MM.1S (cell line): ENCODE measurements at regions not wholly inside any gene's neighbourhood (a gene's known extent, or its start where the extent isn't known, plus 50 kb on each side); places are given as distances from the start of the nearest gene placed in this dataset.

Experiments used
- DNase-seq: peaks from one replicate; pipeline ENCODE4 v3.0.0-alpha.2; 2015
- H2AFZ ChIP-seq: fragments of 300-600 bp; sonication (generic); 2 replicates; pipeline ENCODE4 v1.6.0; 2016; ENCODE audit warnings: antibody characterized with exemption, low read length
- H3F3A ChIP-seq: fragments of 300-600 bp; sonication (generic); 2 replicates; pipeline ENCODE4 v1.6.1; 2016; ENCODE audit warnings: mild to moderate bottlenecking, antibody characterized with exemption, low read length, moderate library complexity, mixed read lengths; ENCODE audit not compliant: insufficient read depth
- H3K27ac ChIP-seq: fragments of 300-600 bp; sonication (generic); 2 replicates; pipeline ENCODE4 v1.5.1; 2016; ENCODE audit warnings: mild to moderate bottlenecking, low read length
- H3K27me3 ChIP-seq: fragments of 300-600 bp; sonication (generic); replicated peaks from 2 replicates; pipeline ENCODE4 v1.6.0; 2016; ENCODE audit warnings: low read length; ENCODE audit not compliant: insufficient read depth
- H3K36me3 ChIP-seq: fragments of 300-600 bp; sonication (generic); replicated peaks from 2 replicates; pipeline ENCODE4 v1.6.1; 2016; ENCODE audit warnings: mild to moderate bottlenecking, low read length, mixed read lengths; ENCODE audit not compliant: insufficient read depth
- H3K4me1 ChIP-seq: fragments of 300-600 bp; sonication (generic); 2 replicates; pipeline ENCODE4 v1.6.1; 2016; ENCODE audit warnings: low read length, mixed read lengths
- H3K4me2 ChIP-seq: fragments of 300-600 bp; sonication (generic); 2 replicates; pipeline ENCODE4 v1.6.0; 2016; ENCODE audit warnings: low read depth, low read length
- H3K4me3 ChIP-seq: fragments of 300-600 bp; sonication (generic); 2 replicates; pipeline ENCODE4 v1.5.1; 2016; ENCODE audit warnings: low read length, mixed read lengths
- H3K79me2 ChIP-seq: fragments of 300-600 bp; sonication (generic); 2 replicates; pipeline ENCODE4 v1.6.1; 2016; ENCODE audit warnings: mixed run types, low read length, mixed read lengths
- H3K9ac ChIP-seq: fragments of 300-600 bp; sonication (generic); 2 replicates; pipeline ENCODE4 v1.6.1; 2016; ENCODE audit warnings: low read length, mixed read lengths
- H3K9me2 ChIP-seq: fragments of 300-600 bp; sonication (generic); replicated peaks from 2 replicates; pipeline ENCODE4 v1.6.1; 2016; ENCODE audit warnings: mild to moderate bottlenecking, low read length, mixed read lengths; ENCODE audit not compliant: insufficient read depth
- H3K9me3 ChIP-seq: fragments of 300-600 bp; sonication (generic); replicated peaks from 2 replicates; pipeline ENCODE4 v1.6.1; 2016; ENCODE audit warnings: mild to moderate bottlenecking, low read length, mixed read lengths; ENCODE audit not compliant: insufficient read depth
- H4K20me1 ChIP-seq: fragments of 300-600 bp; sonication (generic); 2 replicates; pipeline ENCODE4 v1.6.1; 2016; ENCODE audit warnings: mild to moderate bottlenecking, low read length, moderate library complexity, mixed read lengths; ENCODE audit not compliant: insufficient read depth
- EZH2 ChIP-seq: fragments of 300-600 bp; sonication (generic); optimal IDR thresholded peaks from 2 replicates; pipeline ENCODE3; 2017; ENCODE audit warnings: low read depth, mild to moderate bottlenecking, antibody characterized with exemption, low read length, mixed read lengths
- EZH2phosphoT487 ChIP-seq: fragments of 300-600 bp; sonication (generic); IDR thresholded peaks from 2 replicates; pipeline ENCODE4 v1.6.1; 2018; ENCODE audit warnings: antibody characterized with exemption, low read length
- TF ChIP-seq, protein P1 (sequence below): fragments of 300-600 bp; sonication (generic); IDR thresholded peaks from 2 replicates; pipeline ENCODE4 v1.5.1; 2016; ENCODE audit warnings: antibody characterized with exemption, low read length, mixed read lengths

DNA sequence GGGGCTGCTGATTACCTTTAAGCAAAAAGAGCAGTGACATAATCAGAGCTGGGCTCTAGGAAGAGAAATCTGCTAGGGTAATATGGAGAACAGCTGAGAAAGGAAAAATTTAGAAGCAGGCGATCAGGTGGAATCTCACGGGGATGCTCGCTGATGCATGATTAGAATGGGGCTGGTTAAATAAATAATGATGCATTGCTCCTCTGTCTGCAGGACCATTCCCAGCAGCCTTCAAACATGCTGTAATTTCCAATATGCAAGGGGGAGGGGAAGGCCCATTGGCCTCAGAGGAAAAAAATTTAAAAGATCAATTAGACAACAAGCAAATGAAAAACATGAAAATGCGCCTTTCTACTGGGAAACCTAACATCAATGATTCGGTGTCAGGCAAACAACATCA, 65.6 kb upstream of the C10orf90 start:
- no peaks in the 10 kb centered on the region for H3F3A ChIP-seq
- no peak overlapping the region for H3K4me2 ChIP-seq
- no peaks in the 10 kb centered on the region for H3K4me1 ChIP-seq
- no peak for DNase-seq
- H3K9me2 ChIP-seq, result no peaks in the 10 kb centered on the region
- H3K4me3 ChIP-seq, result no peak overlapping the region
- TF ChIP-seq EZH2phosphoT487 (no peak), EZH2 (no peak)
- TF ChIP-seq, protein P1, sequence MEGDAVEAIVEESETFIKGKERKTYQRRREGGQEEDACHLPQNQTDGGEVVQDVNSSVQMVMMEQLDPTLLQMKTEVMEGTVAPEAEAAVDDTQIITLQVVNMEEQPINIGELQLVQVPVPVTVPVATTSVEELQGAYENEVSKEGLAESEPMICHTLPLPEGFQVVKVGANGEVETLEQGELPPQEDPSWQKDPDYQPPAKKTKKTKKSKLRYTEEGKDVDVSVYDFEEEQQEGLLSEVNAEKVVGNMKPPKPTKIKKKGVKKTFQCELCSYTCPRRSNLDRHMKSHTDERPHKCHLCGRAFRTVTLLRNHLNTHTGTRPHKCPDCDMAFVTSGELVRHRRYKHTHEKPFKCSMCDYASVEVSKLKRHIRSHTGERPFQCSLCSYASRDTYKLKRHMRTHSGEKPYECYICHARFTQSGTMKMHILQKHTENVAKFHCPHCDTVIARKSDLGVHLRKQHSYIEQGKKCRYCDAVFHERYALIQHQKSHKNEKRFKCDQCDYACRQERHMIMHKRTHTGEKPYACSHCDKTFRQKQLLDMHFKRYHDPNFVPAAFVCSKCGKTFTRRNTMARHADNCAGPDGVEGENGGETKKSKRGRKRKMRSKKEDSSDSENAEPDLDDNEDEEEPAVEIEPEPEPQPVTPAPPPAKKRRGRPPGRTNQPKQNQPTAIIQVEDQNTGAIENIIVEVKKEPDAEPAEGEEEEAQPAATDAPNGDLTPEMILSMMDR, result no peak
- H2AFZ ChIP-seq, result no peak overlapping the region
- no peak overlapping the region for H3K9ac ChIP-seq
- H4K20me1 ChIP-seq, result no peaks in the 10 kb centered on the region
- H3K9me3 ChIP-seq, result no peaks in the 10 kb centered on the region
- H3K36me3 ChIP-seq, result no peaks in the 10 kb centered on the region
- no peak overlapping the region for H3K27ac ChIP-seq
- no peaks in the 10 kb centered on the region for H3K27me3 ChIP-seq
- H3K79me2 ChIP-seq, result no peaks in the 10 kb centered on the region

DNA sequence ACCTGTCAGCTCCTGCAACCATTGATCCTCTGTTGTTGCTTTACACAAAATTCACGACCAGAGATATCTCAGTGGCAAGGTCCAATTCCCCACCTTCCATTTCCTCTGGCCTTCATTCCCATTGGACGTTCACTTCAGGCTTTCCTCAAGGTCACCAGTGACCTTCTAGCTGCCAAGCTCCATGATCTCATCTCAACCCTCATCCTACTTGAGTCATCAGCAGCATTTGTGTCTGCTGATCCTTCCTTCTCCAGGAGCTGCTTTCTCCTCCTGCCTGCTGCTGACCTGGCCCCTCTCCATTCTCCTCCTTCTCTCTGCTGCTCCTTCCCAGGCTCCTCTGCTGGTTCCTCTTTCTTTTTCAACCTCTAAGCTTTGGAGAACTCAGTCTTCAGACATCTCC, 66.2 kb upstream of the C10orf90 start:
- TF ChIP-seq EZH2 (no peak), EZH2phosphoT487 (no peak)
- TF ChIP-seq, protein P1, result no peak

DNA sequence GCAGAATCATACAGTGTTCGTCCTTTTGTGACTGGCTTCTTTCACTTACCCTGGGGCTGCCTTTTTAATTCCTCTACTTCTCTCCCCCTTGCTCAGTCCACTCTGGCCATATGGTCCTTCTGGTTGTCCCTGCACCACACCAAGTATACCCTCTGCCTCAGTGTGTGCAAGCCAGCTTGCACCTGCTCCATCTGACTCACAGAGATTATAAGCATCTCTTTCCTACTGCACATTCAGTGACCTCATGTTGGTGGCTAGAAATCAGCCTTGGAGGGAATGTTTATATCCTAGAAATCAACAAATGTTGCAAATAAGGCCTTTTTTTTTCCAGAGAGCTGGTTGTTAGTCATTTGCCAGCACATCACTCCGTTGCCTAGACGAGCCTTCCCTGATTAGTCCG, 67.5 kb upstream of the C10orf90 start:
- H3K27ac ChIP-seq, result no peak overlapping the region
- DNase-seq, result no peak
- H2AFZ ChIP-seq, result no peak overlapping the region
- H3K27me3 ChIP-seq, result no peaks in the 10 kb centered on the region
- H3F3A ChIP-seq, result no peaks in the 10 kb centered on the region
- no peak overlapping the region for H3K4me2 ChIP-seq
- no peaks in the 10 kb centered on the region for H4K20me1 ChIP-seq
- TF ChIP-seq, protein P1, result no peak
- TF ChIP-seq EZH2 (no peak), EZH2phosphoT487 (no peak)
- H3K9me3 ChIP-seq, result no peaks in the 10 kb centered on the region
- H3K9ac ChIP-seq, result no peak overlapping the region
- no peaks in the 10 kb centered on the region for H3K9me2 ChIP-seq
- no peaks in the 10 kb centered on the region for H3K4me1 ChIP-seq
- H3K79me2 ChIP-seq, result no peaks in the 10 kb centered on the region
- H3K4me3 ChIP-seq, result no peak overlapping the region
- H3K36me3 ChIP-seq, result no peaks in the 10 kb centered on the region

More for the DNA sequence above, 66.2 kb upstream of the C10orf90 start:
- Histone ChIP-seq H3K9me2 (no peaks in the 10 kb centered on the region), H4K20me1 (no peaks in the 10 kb centered on the region), H3K9ac (no peak overlapping the region), H3K4me1 (no peaks in the 10 kb centered on the region), H3K27me3 (no peaks in the 10 kb centered on the region), H3K79me2 (no peaks in the 10 kb centered on the region), H3K4me3 (no peak overlapping the region), H2AFZ (no peak overlapping the region), H3K4me2 (no peak overlapping the region), H3K27ac (no peak overlapping the region), H3K36me3 (no peaks in the 10 kb centered on the region), H3F3A (no peaks in the 10 kb centered on the region), H3K9me3 (no peaks in the 10 kb centered on the region)
- DNase-seq, result no peak
